NCI-H82 treated with DMSO at 0.1 percent for 48 hours (cell line): ENCODE measurements at regions not wholly inside any gene's neighbourhood (a gene's known extent, or its start where the extent isn't known, plus 50 kb on each side); places are given as distances from the start of the nearest gene placed in this dataset.
"Not testable (repeated sequence)": the region's sequence is repeated elsewhere in the genome, so short reads cannot be mapped to it uniquely, and the experiment has no call there.

Source experiments
- DNase-seq: peaks from one replicate; lab custom pipeline; 2025; ENCODE audit not compliant: unreplicated experiment; lab: John Stamatoyannopoulos, UW

GRCh38 chr2:17196380-17196779 lies 321.9 kb downstream of the RAD51AP2 start:
- no peak for DNase-seq

DNA sequence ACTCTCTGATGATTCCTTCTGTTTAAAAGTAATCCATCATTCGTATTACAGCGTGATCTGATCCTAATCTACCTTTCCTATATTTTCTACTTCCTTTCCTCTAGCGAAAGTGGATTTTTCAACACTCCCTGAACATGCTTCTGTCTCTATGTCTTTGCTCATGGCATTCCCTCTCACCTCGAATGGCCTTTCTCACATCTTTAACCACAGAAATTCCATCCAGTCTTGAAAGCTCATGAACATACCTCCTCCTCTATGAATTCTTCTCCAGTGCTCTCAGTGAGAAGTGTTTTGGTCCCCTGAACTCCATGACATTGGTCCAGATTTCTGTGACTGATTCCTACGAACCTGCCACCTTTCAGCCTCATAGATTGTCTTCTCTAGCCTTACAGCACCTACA lies 323.2 kb downstream of the RAD51AP2 start:
- DNase-seq = no peak

GRCh38 chr2:17194083-17194482 lies 324.2 kb downstream of the RAD51AP2 start:
- DNase-seq = no peak

GRCh38 chr2:17193433-17193890 lies 324.8 kb downstream of the RAD51AP2 start:
- not testable (repeated sequence) for DNase-seq

DNA sequence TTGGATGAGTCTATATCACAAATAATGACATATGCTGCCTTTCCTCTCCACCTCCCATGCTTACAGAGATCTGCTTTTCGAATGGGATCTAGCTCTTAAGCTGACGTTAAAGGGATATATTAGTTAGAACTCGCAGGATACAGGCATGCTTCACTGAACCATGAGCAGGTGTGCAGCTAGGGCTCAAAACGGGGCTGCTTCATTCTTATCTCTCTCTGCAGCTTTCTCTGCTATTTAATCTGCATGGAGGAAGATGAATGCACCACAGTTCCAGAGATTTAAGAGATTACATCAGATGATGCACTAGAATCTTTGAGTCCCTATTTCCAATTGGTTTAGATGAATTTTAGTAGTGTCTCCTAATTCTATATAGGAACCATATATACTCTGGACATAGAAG lies 327.0 kb downstream of the RAD51AP2 start:
- peak; percentile 86 for DNase-seq

DNA sequence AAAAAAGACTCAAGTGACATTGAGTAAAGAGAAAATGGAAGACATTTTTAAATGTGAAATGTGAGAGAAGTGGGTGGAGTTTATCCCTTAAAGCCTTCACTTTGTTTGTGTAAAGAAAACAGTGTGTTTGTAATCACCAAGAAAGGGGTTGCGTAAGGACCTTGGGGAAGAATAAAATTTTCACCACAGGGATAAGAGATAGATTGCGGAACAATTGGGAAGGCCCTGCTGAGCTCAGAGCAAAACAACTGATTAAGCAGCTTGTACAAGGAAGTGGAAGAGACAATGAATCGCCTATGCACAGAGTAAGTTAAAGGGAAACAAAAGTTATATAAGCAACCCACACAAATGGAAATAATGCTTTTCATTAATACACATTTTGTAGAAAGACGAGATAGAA lies 327.7 kb downstream of the RAD51AP2 start:
- DNase-seq = no peak

GRCh38 chr2:17188721-17189120 lies 329.5 kb downstream of the RAD51AP2 start:
- DNase-seq = no peak

- no peak for DNase-seq
Measured at GRCh38 chr2:17184512-17184911, 333.7 kb downstream of the RAD51AP2 start.

DNA sequence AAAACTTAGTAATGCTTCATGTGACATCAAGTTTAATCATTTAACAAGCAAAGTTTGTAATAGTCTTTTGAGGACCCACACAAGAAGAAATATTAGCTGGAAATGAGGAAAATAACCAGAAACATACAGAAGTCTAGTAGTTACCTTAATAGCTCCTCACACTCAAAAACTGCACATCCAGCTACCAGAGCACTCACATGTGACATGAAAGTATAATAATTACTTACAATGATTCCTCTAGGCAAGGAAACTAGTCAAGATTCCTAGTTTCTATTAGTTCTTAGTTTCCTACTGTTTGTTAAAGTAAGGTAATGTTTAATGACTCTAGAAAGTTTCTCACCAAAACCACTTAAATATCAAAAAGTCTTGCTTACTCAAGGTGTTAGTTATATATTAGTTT lies 335.8 kb downstream of the RAD51AP2 start:
- no peak for DNase-seq

GRCh38 chr2:17181051-17181752 lies 337.0 kb downstream of the RAD51AP2 start:
- DNase-seq = no peak

DNA sequence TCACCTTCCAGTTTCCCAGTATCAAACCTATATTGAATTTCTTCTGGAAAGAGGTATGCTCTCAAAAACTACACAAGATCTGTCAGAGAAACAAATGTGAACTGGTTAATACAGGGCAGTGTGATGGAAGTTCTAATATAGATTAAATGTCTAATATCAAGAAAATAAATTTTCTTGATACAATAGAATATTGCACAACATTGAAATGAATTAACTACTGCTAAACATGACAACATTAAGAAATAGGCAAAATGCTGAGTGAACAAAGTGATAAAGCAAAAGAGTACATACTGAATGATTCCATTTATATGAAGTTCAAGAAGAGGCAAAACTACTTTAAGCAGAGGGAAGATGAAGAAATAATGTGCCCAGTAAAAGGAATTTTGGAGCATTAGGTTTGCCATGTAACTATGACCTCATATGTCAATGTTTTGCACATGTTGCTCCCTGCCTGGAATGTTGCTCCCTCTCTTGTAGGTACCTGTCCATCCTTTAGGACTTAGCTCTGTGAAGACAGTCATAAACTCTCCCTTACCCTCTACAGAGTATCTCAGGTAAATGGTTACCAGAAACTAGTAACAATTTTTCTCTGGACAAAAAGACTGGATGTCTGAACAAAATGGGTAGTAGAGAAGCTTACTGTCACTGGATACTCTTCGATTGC lies 339.0 kb downstream of the RAD51AP2 start:
- DNase-seq = no peak

DNA sequence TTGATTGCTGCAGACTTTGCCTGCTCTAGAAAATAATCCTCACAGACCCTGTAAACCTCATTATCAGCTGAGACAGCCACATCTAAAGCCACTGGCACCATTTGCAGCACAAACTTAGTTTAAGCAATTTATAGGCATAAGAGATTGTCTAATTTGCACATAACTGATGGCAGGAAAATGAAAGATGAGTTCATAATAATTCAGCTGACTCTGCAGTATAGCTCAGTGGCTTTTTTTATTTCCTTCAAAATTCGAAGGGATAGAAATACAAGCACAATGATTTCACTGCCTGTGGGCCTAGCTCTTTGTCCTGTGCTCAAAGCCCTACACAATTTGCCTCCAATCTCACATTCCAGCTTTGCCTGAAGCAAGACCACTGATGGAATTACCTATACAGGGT lies 341.2 kb downstream of the RAD51AP2 start:
- no peak for DNase-seq

DNA sequence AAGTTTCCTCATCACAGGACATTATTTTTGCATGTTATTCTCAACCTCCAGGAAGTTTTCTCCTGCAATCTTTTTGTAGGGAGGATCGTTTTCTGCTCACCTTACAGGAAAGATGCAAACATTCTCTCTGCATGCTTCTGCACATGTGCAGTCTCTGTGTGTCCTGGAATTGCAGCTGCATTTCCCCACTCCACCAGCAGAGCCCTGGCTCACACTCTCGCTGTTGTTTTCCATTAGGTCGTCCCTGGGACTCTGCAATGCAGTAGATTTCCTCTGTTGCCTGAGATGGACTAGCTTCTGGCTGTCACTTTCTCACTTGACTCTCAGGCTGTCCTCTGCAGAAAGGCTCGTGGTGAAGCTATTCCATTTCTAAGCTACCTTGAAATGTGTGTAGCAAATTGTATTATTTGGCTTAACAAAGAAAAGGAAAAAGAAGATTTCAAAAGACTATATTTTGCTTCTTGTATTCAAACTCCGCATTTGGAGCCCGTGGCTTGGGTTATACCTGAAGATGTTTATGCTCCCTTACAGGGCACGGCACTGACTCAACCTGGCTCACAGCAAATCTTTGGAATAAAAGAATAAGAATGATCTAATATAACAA lies 346.7 kb downstream of the RAD51AP2 start:
- no peak for DNase-seq

DNA sequence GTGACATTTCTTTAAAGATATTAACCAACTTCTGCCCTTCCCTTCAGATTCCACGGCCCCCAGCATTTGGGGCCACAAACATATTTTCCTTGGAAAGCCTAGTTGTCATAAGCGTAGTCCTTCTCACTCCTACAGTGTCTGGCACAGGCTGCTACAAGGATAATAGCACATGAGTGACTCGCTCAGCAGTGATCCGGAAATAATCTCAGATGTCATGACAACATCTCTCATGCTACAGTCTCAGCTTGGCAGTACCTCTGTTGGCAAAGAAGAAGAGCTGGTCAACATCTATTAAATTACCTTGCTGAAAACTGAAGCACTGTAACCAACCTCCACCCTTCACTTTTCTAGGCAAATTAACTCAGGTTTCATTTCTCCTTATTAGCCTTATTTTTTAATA lies 351.7 kb downstream of the RAD51AP2 start:
- no peak for DNase-seq

DNA sequence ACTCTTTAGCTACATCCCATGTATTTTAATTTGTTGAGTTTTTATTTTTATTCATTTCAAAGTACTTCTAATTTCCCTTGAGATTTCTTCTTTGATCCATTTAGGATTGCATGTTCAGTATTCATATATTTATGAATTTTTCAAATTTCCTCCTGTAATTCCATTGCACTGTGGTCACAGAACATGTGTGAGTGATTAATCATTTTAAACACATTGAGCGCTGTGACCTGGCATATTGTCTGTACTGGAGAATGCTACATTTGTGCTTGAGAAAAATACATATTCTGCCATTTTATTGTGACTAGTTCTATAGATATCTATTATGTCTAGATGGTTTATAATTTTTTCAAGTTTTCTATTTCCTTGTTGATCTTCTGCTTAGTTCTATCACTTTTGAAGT lies 353.7 kb downstream of the RAD51AP2 start:
- no peak for DNase-seq

DNA sequence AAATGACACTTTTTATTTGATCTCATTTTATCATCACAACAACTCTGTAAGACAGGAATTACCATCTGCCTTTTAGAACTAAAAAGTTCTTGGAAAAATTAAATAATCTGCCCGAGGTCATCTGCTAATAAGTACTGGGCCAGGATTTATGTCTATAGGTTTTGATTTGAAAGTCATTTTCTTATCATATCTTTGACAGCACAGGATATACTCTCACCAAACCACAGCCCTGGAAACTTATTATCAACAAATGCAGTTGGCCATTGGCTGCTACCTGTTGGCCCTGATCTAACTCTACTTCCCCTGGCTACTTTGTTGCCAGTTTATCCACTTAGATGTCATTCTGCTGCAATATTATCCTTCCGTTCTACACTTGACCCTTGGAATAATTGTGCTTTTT lies 354.6 kb downstream of the RAD51AP2 start:
- DNase-seq = no peak

- DNase-seq = no peak
Measured at GRCh38 chr2:17162713-17163112, 355.5 kb downstream of the RAD51AP2 start.

DNA sequence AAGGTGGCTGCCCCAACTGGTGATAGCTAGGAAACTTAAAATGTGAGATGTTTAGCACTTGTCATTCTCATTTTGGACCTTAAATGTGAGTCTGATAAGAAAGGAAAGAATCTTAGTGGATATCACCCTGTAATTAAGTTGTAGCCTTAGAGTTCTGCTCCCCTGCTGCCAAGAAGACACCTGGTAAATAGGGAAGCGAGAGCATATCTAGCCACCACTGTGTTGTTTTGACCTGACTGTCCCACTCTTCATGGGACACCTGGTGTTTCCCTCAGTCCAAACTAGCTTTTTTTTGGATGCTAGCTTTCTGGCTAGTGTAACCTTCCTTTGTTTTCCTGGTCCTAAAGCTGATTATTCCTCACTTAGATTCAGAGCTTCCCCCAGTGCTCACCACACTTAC lies 357.6 kb downstream of the RAD51AP2 start:
- no peak for DNase-seq

- no peak for DNase-seq
Measured at GRCh38 chr2:17156086-17156485, 362.2 kb downstream of the RAD51AP2 start.

- no peak for DNase-seq
Measured at GRCh38 chr2:17149945-17150344, 368.3 kb downstream of the RAD51AP2 start.

DNA sequence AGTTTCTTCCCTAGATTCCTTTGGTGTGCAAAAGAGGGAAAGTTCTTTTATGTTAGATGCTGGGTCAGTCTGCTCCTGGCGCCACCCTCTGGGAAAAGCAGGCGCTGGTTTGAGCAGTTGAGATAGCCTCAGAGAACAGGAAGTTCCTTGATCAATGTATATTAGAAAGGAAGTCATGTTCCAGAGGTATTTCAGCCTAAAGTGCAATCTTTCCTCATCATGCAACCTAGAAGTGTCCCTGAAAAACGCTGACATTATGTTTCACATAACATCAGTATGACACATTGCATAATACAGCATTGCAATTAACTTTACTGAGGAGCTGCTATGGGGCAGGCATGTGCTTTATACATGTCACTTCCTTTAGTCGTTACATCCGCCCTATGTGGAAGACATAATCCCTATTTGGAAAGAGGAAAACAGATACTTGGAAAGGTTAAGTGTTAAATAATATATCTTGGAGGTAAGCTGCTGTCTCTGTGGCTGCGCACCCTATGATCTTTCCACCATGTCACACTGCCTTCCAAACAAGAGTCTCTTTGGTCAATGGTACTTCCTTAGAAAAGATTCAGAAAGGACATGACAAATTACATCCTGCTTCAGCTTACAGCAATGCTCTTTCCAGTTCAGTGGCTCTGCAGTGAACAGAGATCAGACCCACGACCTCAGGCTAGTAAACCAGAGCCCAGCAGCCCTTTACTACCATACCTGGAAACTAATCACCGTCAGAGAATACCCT lies 369.7 kb downstream of the RAD51AP2 start:
- DNase-seq = no peak

DNA sequence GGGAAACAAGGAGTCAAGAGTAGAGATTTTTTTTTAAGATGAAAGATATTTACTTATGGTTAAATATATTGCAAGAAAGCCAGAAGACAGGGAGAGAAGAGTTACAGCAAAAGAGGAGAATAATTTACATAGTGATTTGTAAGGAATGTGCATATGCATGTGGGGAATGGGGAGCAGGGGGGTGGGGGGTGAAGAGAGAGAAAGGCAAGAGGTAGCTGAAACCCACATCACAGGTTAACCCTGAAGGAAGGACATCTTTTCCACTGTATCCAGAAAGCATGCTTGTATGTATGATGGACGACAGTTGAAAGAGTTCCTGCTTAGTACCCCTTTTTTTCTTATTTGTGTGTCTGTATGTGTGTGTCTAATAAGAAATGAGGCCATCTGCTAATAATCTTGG lies 371.9 kb downstream of the RAD51AP2 start:
- DNase-seq = no peak
